Stimulated activated memory B cell treated with anti-CD40 and anti-IgM and Interleukin-4, amounts not matched to agents 10 μg/mL and 1 μg/mL and 100 μg/mL, for 72 hours (primary cell): ENCODE measurements at regions not wholly inside any gene's neighbourhood (a gene's known extent, or its start where the extent isn't known, plus 50 kb on each side); places are given as distances from the start of the nearest gene placed in this dataset.
"Not testable (repeated sequence)": the region's sequence is repeated elsewhere in the genome, so short reads cannot be mapped to it uniquely, and the experiment has no call there.

Experiments
- ATAC-seq: fragments of 150-1000 bp; cut with Tn5 transposase; 2 replicates; pipeline ENCODE4 v1.10.0; 2021
- H3K27ac Mint-ChIP-seq: one replicate; pipeline ENCODE4 v1.8.0; 2022; ENCODE audit warnings: mild to moderate bottlenecking, mixed read lengths
- H3K27me3 Mint-ChIP-seq: one replicate; pipeline ENCODE4 v1.8.0; 2022; ENCODE audit warnings: mixed read lengths
- H3K36me3 Mint-ChIP-seq: one replicate; pipeline ENCODE4 v1.8.0; 2022; ENCODE audit warnings: mixed read lengths
- H3K4me1 Mint-ChIP-seq: one replicate; pipeline ENCODE4 v1.8.0; 2022; ENCODE audit warnings: mixed read lengths
- H3K4me3 Mint-ChIP-seq: one replicate; pipeline ENCODE4 v1.8.0; 2022; ENCODE audit warnings: mild to moderate bottlenecking, moderate library complexity, mixed read lengths
- H3K9me3 Mint-ChIP-seq: one replicate; pipeline ENCODE4 v1.8.0; 2022; ENCODE audit warnings: mixed read lengths

- Mint-ChIP-seq H3K4me1 (no peaks in the 10 kb centered on the region), H3K9me3 (no peaks in the 10 kb centered on the region), H3K27me3 (peaks cover 10% of the 10 kb centered on the region), H3K27ac (no peak overlapping the region), H3K4me3 (no peak overlapping the region), H3K36me3 (no peaks in the 10 kb centered on the region)
- ATAC-seq = no peak
Measured at GRCh38 chr22:17318817-17319216, 50.4 kb upstream of the CECR2 start.

- Mint-ChIP-seq H3K4me3 (no peak overlapping the region), H3K27ac (no peak overlapping the region), H3K27me3 (peaks cover 10% of the 10 kb centered on the region), H3K4me1 (no peaks in the 10 kb centered on the region), H3K9me3 (no peaks in the 10 kb centered on the region), H3K36me3 (no peaks in the 10 kb centered on the region)
- no peak for ATAC-seq
Measured at GRCh38 chr22:17315310-17315709, 54.0 kb upstream of the CECR2 start.

- Mint-ChIP-seq H3K36me3 (no peaks in the 10 kb centered on the region), H3K4me3 (no peak overlapping the region)
Measured at GRCh38 chr22:17314487-17314886, 54.8 kb upstream of the CECR2 start.

GRCh38 chr22:17313626-17314025 lies 55.6 kb upstream of the CECR2 start:
- Mint-ChIP-seq H3K4me1 (no peaks in the 10 kb centered on the region), H3K4me3 (no peak overlapping the region), H3K9me3 (no peaks in the 10 kb centered on the region), H3K36me3 (no peaks in the 10 kb centered on the region), H3K27me3 (peaks cover 2% of the 10 kb centered on the region), H3K27ac (no peak overlapping the region)
- ATAC-seq = no peak

More at GRCh38 chr22:17314487-17314886, 54.8 kb upstream of the CECR2 start:
- Mint-ChIP-seq H3K4me1 (no peaks in the 10 kb centered on the region), H3K27ac (no peak overlapping the region), H3K27me3 (peaks cover 10% of the 10 kb centered on the region), H3K9me3 (no peaks in the 10 kb centered on the region)
- ATAC-seq = no peak

GRCh38 chr22:17307566-17307965 lies 61.7 kb upstream of the CECR2 start:
- Mint-ChIP-seq H3K36me3 (no peaks in the 10 kb centered on the region), H3K4me3 (no peak overlapping the region), H3K4me1 (peaks cover 21% of the 10 kb centered on the region), H3K27me3 (no peaks in the 10 kb centered on the region), H3K27ac (peak overlapping the region; percentile 53), H3K9me3 (no peaks in the 10 kb centered on the region)
- no peak for ATAC-seq

GRCh38 chr22:17305076-17305475 lies 64.2 kb upstream of the CECR2 start:
- H3K4me3 Mint-ChIP-seq = no peak overlapping the region
- H3K4me1 Mint-ChIP-seq = peaks cover 24% of the 10 kb centered on the region
- no peaks in the 10 kb centered on the region for H3K36me3 Mint-ChIP-seq
- no peaks in the 10 kb centered on the region for H3K9me3 Mint-ChIP-seq
- no peaks in the 10 kb centered on the region for H3K27me3 Mint-ChIP-seq
- H3K27ac Mint-ChIP-seq = peak overlapping the region; percentile 82
- no peak for ATAC-seq

- peak; percentile 97 for ATAC-seq
Measured at GRCh38 chr22:17303840-17304779, 65.2 kb upstream of the CECR2 start.

GRCh38 chr22:17303441-17303839 lies 65.8 kb upstream of the CECR2 start:
- Mint-ChIP-seq H3K36me3 (no peaks in the 10 kb centered on the region), H3K4me3 (no peak overlapping the region), H3K27me3 (no peaks in the 10 kb centered on the region), H3K27ac (peak overlapping the region; percentile 82), H3K4me1 (peaks cover 24% of the 10 kb centered on the region), H3K9me3 (no peaks in the 10 kb centered on the region)
- no peak for ATAC-seq

More at GRCh38 chr22:17303840-17304779, 65.2 kb upstream of the CECR2 start:
- Mint-ChIP-seq H3K9me3 (no peaks in the 10 kb centered on the region), H3K36me3 (no peaks in the 10 kb centered on the region), H3K27ac (peak overlapping the region; percentile 82), H3K27me3 (no peaks in the 10 kb centered on the region), H3K4me1 (peaks cover 24% of the 10 kb centered on the region), H3K4me3 (peak overlapping the region; percentile 52)

GRCh38 chr22:17302616-17303015 lies 66.6 kb upstream of the CECR2 start:
- H3K4me3 Mint-ChIP-seq = no peak overlapping the region
- no peaks in the 10 kb centered on the region for H3K36me3 Mint-ChIP-seq
- H3K4me1 Mint-ChIP-seq = peaks cover 24% of the 10 kb centered on the region
- H3K27me3 Mint-ChIP-seq = no peaks in the 10 kb centered on the region
- H3K9me3 Mint-ChIP-seq = no peaks in the 10 kb centered on the region
- ATAC-seq = no peak
- H3K27ac Mint-ChIP-seq = peak overlapping the region; percentile 82

GRCh38 chr22:17300926-17301325 lies 68.3 kb upstream of the CECR2 start:
- ATAC-seq = no peak
- Mint-ChIP-seq H3K27ac (no peak overlapping the region), H3K4me3 (no peak overlapping the region), H3K4me1 (peaks cover 24% of the 10 kb centered on the region), H3K36me3 (peaks cover 4% of the 10 kb centered on the region), H3K27me3 (peaks cover 9% of the 10 kb centered on the region), H3K9me3 (no peaks in the 10 kb centered on the region)

- not testable (repeated sequence) for ATAC-seq, H3K9me3 Mint-ChIP-seq, H3K27ac Mint-ChIP-seq, H3K4me3 Mint-ChIP-seq, H3K36me3 Mint-ChIP-seq
- peaks cover 17% of the 10 kb centered on the region for H3K4me1 Mint-ChIP-seq
- peaks cover 12% of the 10 kb centered on the region for H3K27me3 Mint-ChIP-seq
Measured at GRCh38 chr22:17298805-17299502, 70.3 kb upstream of the CECR2 start.

GRCh38 chr22:17285656-17286055 lies 66.4 kb upstream of the ADA2 start:
- no peak for ATAC-seq
- Mint-ChIP-seq H3K36me3 (no peaks in the 10 kb centered on the region), H3K27me3 (no peaks in the 10 kb centered on the region), H3K4me1 (peaks cover 14% of the 10 kb centered on the region), H3K4me3 (no peak overlapping the region), H3K9me3 (no peaks in the 10 kb centered on the region), H3K27ac (no peak overlapping the region)

GRCh38 chr22:17284888-17285287 lies 65.7 kb upstream of the ADA2 start:
- Mint-ChIP-seq H3K27me3 (no peaks in the 10 kb centered on the region), H3K4me1 (peaks cover 22% of the 10 kb centered on the region), H3K36me3 (no peaks in the 10 kb centered on the region), H3K27ac (no peak overlapping the region), H3K4me3 (no peak overlapping the region), H3K9me3 (no peaks in the 10 kb centered on the region)
- ATAC-seq = no peak

GRCh38 chr22:17284466-17284865 lies 65.2 kb upstream of the ADA2 start:
- peaks cover 24% of the 10 kb centered on the region for H3K4me1 Mint-ChIP-seq
- H3K27me3 Mint-ChIP-seq = no peaks in the 10 kb centered on the region
- H3K36me3 Mint-ChIP-seq = no peaks in the 10 kb centered on the region

GRCh38 chr22:17283865-17284264 lies 64.6 kb upstream of the ADA2 start:
- not testable (repeated sequence) for H3K27me3 Mint-ChIP-seq, H3K27ac Mint-ChIP-seq, ATAC-seq, H3K36me3 Mint-ChIP-seq, H3K4me3 Mint-ChIP-seq, H3K9me3 Mint-ChIP-seq
- H3K4me1 Mint-ChIP-seq = peaks cover 24% of the 10 kb centered on the region

More at GRCh38 chr22:17284466-17284865, 65.2 kb upstream of the ADA2 start:
- no peak overlapping the region for H3K4me3 Mint-ChIP-seq
- no peaks in the 10 kb centered on the region for H3K9me3 Mint-ChIP-seq
- ATAC-seq = no peak
- no peak overlapping the region for H3K27ac Mint-ChIP-seq

- H3K9me3 Mint-ChIP-seq = no peaks in the 10 kb centered on the region
- no peak overlapping the region for H3K4me3 Mint-ChIP-seq
- H3K4me1 Mint-ChIP-seq = peaks cover 24% of the 10 kb centered on the region
- ATAC-seq = no peak
- no peak overlapping the region for H3K27ac Mint-ChIP-seq
- no peaks in the 10 kb centered on the region for H3K27me3 Mint-ChIP-seq
- H3K36me3 Mint-ChIP-seq = no peaks in the 10 kb centered on the region
Measured at GRCh38 chr22:17283423-17283822, 64.2 kb upstream of the ADA2 start.
